ENCODE measurements at regions not wholly inside any gene's neighbourhood (a gene's known extent, or its start where the extent isn't known, plus 50 kb on each side); places are given as distances from the start of the nearest gene placed in this dataset.

- Histone ChIP-seq H3K4me3 (no peak overlapping the region), H3K9me3 (replicated peaks in 1 of 3) (peaks cover 0 to 5% (median 0%) of the 10 kb centered on the region in 3 donors), H3K4me1 (replicated peaks in 1 of 2) (no peaks in the 10 kb centered on the region), H3K27me3 (no peaks in the 10 kb centered on the region), H3K27ac (no peak overlapping the region), H3K36me3 (replicated peaks in 1 of 2) (no peaks in the 10 kb centered on the region)
- no peak for TF ChIP-seq CTCF (IDR thresholded peaks at IDR 0.05)
- DNase-seq, result no peak
- intact Hi-C loops (cut with DNase I), result no loop called here
- WGBS, 4 donors, result 82 to 88% (median 85%) methylated on average over 3 of the region's 3 CpGs
These were observed 115.6 kb downstream of the GLI2 start for GRCh38 chr2:120851116-120851773.

- Histone ChIP-seq H3K36me3 (replicated peaks in 1 of 2) (no peaks in the 10 kb centered on the region), H3K27ac (no peak overlapping the region), H3K4me1 (replicated peaks in 1 of 2) (no peaks in the 10 kb centered on the region), H3K4me3 (no peak overlapping the region), H3K27me3 (no peaks in the 10 kb centered on the region), H3K9me3 (replicated peaks in 1 of 3) (peaks cover 0 to 5% (median 0%) of the 10 kb centered on the region in 3 donors)
- intact Hi-C loops (cut with DNase I), result no loop called here
- TF ChIP-seq CTCF (IDR thresholded peaks at IDR 0.05) (no peak), POLR2A (IDR thresholded peaks at IDR 0.05) (no peak)
- DNase-seq, result peak in 1 of 7 donors; percentile 10
- 92 to 95% (median 93%) methylated on average over 8 to 12 of the region's 12 CpGs for WGBS, 4 donors
These were observed 116.6 kb downstream of the GLI2 start for GRCh38 chr2:120852200-120852815.

GRCh38 chr2:120853306-120854013 lies 117.8 kb downstream of the GLI2 start:
- TF ChIP-seq POLR2A (IDR thresholded peaks at IDR 0.05) (no peak), CTCF (IDR thresholded peaks at IDR 0.05) (no peak)
- peak in 1 of 7 donors; percentile 4 for DNase-seq
- Histone ChIP-seq H3K27ac (no peak overlapping the region), H3K36me3 (replicated peaks in 1 of 2) (no peaks in the 10 kb centered on the region), H3K27me3 (no peaks in the 10 kb centered on the region), H3K4me3 (no peak overlapping the region), H3K9me3 (replicated peaks in 1 of 3) (peaks cover 0 to 5% (median 0%) of the 10 kb centered on the region in 3 donors), H3K4me1 (replicated peaks in 1 of 2) (no peaks in the 10 kb centered on the region)
- intact Hi-C loops (cut with DNase I), result no loop called here
- 85 to 91% (median 90%) methylated on average over 5 of the region's 5 CpGs for WGBS, 4 donors

- Histone ChIP-seq H3K4me1 (replicated peaks in 1 of 2) (no peaks in the 10 kb centered on the region), H3K9me3 (replicated peaks in 1 of 3) (peaks cover 0 to 5% (median 0%) of the 10 kb centered on the region in 3 donors), H3K27ac (no peak overlapping the region), H3K4me3 (no peak overlapping the region), H3K27me3 (no peaks in the 10 kb centered on the region), H3K36me3 (replicated peaks in 1 of 2) (no peaks in the 10 kb centered on the region)
- no peak for DNase-seq
- 68 to 78% (median 70%) methylated on average over 7 of the region's 7 CpGs for WGBS, 4 donors
- TF ChIP-seq CTCF (IDR thresholded peaks at IDR 0.05) (no peak), POLR2A (IDR thresholded peaks at IDR 0.05) (no peak)
- intact Hi-C loops (cut with DNase I), result no loop called here
These were observed 118.4 kb downstream of the GLI2 start for GRCh38 chr2:120854014-120854620.
